ENCODE measurements at regions not wholly inside any gene's neighbourhood (a gene's known extent, or its start where the extent isn't known, plus 50 kb on each side); places are given as distances from the start of the nearest gene placed in this dataset.

GRCh38 chr17:34825102-34825501 lies 136.2 kb downstream of the CCT6B start:
- DNase-seq, result no peak

DNA sequence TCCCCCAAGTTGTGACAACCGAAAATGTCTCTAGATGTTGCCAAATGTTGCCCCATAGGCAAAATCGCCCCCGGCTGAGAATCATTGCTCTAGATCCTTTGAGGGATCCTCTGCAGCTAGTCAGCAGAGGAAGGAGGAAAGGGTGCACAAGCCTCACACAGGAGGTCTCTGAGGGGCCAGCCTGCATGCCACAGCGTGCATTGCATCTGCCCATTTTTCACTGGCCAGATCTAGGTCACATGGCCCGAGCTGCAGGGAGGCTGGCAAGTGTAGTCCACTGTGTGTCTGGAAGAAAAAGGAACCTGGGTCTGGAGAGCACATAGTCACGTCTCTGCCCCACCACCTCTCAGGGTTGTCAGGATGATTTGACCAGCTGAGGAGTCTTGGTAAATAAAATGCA lies 138.2 kb downstream of the CCT6B start:
- no peak for DNase-seq

DNA sequence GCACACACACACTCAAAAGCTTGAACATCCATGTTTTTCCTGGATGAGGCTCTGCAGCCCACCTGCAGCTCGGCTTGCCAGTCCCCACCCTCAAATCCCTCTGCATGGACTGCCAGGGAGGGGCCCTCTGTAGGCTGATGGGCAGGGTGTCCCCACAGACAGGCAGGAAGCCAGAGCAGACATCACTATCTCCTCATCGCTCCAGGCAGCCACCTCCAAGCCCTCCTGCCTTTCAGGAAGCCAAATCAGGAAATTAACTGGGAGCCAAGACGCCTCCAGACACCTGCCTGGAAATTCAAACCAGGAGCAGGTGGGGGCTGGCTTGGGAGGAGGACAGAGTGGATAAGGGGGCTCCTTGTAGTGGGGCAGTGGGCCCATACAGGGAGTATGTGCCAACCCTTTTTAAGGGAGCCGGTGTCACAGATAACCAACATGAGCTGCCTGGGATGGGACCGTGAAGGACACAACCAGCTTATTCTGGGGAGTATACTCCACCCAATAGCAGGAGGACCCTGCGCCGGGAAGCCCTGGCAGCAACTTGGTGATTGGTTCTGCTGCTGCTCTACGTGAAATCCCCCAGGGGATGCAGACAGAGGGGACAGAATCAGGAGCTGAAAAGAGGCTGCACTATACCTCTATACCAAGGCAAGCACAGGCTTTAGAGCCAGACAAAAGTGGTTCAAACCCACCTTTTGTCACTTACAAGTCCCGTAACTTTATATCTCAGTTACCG lies 139.1 kb downstream of the CCT6B start:
- no peak for DNase-seq

- DNase-seq, result no peak
These were observed 140.3 kb downstream of the CCT6B start for GRCh38 chr17:34820922-34821321.

DNA sequence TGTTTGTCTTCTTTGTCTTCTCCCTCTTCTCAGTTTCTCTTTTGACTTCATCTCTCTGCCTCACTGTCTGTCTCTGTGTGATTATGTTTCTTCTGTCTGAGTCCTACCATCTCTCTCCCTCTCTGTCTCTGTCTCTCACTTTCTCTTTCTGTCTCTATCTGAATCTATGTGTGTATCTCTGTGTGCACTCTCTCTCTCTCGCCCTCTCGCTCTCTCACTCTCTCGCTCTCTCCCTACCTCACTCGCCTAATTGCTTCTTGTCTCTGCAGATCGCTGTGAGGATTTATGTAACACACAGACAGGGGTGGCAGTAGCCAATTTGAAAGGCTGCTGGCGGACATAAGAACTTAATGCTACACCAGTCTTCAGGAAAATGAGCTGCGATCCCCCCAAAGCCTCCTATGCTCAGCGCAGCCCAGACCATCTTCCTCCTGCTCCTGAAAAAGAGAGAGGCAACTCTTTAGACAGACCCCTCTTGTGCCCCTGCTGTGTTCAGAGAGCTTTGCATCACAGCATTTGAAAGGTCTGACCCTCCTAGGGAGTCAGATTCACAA lies 140.9 kb downstream of the CCT6B start:
- DNase-seq, result no peak

GRCh38 chr17:34817252-34818035 lies 143.8 kb downstream of the CCT6B start:
- no peak for DNase-seq

DNA sequence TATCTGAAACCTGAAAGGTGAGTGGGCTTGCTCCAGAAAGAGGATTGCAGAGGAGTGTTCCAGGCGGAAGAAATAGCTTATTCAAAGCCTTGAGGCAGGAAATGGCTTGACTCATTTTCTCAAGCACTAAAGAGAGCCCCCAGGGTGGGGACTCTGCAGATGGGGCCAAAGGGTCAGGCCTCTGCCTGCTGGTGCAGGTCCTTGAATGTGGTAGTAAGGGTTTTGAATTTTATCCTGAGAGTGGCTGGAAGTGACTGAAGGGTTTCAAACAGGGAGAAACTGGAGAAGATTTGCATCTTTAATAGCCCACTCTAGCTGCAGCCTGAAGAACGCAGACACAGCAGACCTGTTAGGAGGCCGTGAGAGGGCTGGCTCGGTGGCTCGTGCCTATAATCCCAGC lies 144.4 kb downstream of the CCT6B start:
- DNase-seq, result no peak

GRCh38 chr17:34813290-34813689 lies 148.0 kb downstream of the CCT6B start:
- no peak for DNase-seq

DNA sequence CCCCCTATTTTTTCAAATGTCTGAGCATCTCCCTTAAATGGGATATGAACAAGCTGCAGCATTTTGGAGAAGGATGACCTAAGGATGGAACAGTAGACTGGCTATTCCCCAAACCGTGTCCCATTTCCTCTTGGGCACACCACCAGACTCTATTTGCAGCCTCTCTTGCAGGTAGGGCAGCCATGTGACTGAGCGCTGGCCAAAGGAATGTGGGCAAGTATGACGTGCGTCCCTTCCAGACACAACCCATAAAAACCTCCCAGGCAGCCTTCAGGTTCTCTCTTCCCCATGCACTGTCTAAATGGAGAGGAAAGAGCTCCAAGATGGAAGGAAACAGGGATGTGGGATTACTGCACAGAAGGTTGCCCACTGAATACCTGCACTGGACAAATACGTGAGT lies 149.7 kb downstream of the CCT6B start:
- no peak for DNase-seq

DNA sequence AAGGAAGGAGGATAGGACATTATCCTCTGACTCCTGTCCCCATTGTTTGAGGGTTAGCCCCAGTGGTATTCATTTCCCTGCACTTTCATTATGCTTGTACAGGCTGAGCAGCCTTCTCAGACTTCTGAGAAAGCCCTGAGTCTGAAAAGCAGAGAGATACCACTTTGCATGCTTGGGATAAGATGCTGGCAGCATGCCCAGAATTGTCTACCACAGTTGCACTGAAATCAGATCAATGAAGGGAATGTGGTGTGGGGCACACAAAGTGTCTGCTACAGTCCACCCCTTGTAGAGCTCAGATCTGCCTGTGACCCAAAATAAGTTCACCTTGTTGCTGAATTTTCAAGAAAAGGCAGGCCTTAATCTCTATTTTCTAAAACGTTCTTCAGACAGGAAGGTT lies 160.6 kb downstream of the CCT6B start:
- DNase-seq, result no peak

DNA sequence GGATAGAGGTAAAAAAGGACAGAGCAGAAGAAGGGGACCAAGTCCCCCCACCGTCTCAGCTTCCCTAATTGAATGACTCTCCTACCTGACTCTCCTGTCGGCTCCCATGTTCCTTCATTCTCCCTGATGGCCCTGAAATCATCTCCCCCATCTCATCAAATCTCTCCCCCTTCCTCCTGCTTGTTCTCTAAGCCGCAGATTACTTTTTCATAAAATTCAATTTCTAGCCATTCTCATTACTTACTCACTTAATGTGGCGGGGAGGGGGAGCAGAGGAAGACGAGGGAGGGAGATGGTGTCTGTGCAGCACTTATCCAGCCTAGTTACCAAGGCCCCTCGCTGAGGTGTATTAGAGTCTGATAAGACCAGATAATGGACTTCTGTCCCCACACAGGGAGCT lies 161.5 kb downstream of the CCT6B start:
- no peak for DNase-seq

DNA sequence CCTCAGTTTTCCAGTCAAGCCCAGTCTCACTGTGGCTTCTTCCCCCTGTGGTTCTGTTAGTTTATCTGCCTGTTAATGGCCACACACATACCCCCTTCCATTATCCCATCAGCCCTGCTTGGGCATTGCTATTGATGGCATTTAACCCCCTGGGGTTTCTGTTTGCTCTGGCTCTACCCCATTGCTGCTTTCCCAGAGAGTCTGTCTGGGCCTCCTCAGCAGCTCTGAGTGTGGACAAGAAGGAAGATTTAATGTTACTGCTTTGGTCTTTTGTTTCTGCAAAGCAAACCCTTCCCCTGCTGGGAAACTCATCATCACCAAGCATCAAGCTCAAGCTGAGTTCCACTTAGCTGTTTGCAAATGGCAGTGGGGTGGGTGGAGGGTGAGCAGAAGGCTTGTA lies 162.7 kb downstream of the CCT6B start:
- DNase-seq, result no peak

GRCh38 chr17:34797720-34798119 lies 163.5 kb downstream of the CCT6B start:
- DNase-seq, result peak; percentile 47

DNA sequence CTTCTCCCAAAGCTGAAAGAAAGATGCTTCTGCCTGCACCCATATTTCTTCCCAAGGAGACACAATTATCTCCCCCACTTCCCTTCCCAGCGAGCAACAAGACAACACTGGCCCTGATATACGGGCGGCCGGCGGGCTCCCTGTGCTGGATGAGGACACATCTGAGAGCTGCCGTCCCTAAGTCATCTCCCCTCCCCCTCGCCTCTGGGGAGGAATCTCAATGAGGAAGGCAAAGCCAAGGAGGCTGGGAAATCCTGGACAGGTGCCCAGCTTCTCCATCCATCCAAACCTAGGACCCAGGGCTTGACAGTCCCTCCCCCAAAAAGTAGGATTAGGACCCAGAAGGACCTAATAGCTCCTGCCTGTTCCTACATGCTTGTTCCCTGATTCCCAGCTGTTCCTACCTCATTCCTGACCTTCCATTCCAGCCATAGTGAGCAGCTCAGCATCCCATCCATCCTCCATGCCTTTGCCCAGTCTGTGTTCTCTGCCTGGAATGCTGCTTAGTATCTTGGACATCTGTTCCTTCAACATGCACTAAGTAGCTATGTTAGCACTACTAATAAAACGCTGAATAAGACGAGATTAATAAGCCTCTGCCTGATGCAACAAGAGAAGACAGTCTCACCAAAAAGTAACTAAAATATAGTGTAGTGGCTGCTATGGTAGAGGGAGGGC lies 167.9 kb downstream of the CCT6B start:
- no peak for DNase-seq

DNA sequence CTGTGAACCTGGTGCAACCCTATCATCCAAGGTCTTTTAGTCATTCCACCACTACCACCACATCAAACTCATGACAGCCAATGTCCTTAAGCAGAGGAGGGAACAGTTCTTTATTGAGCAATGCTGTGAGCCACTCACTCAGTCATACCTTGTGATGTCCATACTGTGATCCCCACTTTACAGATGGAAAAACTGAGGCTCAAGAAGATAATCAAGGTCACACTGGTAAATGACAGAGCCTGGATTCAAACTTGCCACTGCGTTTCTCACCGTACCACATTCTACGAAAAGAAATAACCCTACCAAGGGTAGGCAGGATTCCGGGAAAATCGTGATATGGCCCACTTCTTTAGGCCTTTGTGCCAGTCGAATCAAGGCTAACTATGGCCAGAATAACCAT lies 172.6 kb downstream of the CCT6B start:
- DNase-seq, result no peak

GRCh38 chr17:34784526-34784925 lies 176.7 kb downstream of the CCT6B start:
- no peak for DNase-seq

DNA sequence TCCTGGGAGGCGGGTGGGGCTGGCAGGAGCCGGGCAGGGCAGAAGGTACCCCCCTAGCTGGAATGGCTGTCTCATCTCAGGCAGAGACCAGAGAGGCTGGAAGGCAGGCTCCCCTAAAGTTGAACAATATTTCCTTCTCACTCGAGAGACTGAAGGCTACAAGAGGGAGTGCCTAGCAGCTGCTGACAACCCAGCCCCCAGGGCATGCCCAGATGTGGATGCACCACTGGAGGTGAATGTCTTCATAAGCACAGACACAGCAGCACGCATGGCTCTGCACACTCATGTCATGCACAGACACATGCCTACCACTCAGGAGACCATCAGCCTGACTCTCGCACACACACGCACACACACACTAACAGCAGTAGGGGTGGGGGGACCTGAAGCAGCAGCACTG lies 179.0 kb downstream of the CCT6B start:
- no peak for DNase-seq

- DNase-seq, result no peak
These were observed 179.6 kb downstream of the CCT6B start for GRCh38 chr17:34781571-34782108.

DNA sequence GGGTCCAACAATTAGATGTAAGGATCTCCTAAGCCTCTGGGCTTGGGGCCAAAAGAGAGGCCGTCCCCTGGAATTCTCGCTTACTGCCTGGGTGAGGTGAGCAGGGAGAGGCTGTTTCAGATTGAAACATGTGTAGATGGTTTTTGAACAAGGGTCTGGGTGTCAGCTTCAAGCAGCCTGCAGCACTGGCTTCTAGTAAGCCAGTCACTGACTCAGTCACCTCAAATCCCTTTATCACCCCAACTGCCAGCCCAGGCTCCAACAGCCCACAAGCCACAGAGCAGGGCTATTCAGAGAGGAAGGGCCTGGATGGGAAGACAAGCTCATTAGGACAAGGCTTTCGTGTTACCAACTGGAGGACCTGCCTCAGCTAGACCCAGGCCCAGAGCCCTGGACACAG lies 180.2 kb downstream of the CCT6B start:
- no peak for DNase-seq

DNA sequence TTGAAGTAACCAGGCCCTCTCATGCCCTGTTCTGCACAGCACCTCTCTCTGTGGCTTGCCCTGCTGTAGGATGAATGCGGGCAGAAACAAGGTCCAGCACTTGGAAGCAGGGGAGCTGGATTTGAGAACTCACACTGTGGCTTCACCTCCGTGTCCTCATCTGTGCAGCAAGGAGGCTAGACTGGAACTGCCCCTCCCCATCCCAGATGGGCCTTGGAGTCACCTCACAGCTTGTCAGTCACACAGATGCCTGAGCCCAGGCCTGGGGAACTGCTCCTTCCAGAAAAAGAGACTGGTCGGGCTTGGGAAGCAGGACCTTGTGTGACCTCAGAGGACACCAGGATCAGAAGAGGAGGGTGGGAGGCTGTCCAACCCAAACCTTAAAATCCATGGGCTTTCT lies 180.8 kb downstream of the CCT6B start:
- no peak for DNase-seq

DNA sequence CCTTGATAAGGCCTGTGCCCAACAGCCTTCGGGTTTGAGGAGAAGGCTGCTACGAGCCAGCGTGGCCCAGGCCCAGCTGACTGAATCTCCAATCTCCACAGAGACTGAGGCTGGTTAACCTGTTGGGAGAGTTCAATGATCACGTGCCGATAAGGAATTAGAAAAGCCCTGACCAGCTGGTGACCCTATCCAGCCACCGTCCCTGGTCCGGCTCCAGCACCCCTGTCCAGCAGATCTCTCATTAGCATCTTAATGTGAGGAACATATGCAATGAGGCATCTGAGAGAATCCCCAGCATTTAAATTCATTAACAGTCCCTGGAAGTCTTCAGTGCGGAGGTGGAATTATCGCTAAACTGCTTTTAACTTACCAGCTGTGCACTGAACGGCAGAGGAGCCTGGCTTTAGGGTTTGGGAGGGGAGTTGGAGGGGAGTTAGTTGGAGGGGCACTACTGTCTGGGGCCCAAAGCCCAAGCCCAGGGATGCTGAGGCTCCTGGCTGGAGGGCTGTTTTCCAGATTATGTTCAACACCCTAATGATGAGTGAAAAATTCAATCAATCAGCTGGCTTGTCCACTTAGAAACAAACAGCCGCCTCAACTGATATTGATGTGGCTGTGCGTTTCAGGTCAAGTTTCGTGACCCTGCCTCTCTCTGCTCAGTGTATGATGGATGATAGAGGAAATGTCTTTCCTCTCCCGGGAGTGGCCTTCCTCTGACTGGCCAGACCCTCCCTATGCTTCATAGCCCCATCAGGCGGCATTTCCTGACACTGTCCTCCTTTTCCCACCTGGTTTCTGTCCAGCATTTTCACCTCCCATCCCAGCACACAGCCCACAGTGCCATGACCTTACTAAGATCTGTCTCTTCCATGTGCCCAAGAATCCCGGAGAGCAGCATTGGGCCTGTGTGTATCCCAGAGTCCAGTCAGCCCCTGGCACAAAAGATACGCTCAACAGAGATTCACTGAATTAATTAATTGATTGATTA lies 184.5 kb downstream of the CCT6B start:
- DNase-seq, result no peak

DNA sequence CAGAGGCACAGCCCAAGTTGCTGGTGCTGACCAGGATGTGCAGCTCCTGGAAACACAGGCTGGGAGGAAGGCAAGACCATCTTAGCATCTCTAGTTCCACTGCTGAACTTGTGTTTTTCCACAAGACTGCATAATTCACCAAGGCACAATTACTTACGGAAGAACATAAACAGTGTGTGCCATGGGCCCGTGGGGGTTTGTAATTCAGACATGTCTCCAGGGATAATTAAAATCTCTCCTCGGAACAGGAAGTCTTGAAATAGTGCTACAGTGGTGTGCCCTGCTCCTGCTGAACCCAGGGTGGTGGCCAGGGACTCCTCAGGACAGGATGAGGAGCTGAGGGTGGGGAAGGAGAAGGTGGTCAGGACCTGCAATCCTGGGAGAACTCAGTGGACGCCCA lies 188.2 kb downstream of the CCT6B start:
- no peak for DNase-seq

Measured in RPMI8226 (cell line).